OCI-LY7 (cell line): ENCODE measurements at regions not wholly inside any gene's neighbourhood (a gene's known extent, or its start where the extent isn't known, plus 50 kb on each side); places are given as distances from the start of the nearest gene placed in this dataset. TPM values are rescaled to one million over a fixed set of nuclear protein-coding genes. Genes with fewer than 3 reads are reported as not detected.

Source experiments
- microRNA-seq: library from miRNA; unstranded; fragments of <30 nt; microRNA quantifications from one replicate; pipeline ENCODE4 v1.2.0, GENCODE V29; 2022; ENCODE audit warnings: borderline replicate concordance
- small RNA-seq: library from RNA; depleted of rRNA; stranded (forward); fragments of <200 nt; gene quantifications from one replicate; pipeline ENCODE3, GENCODE V24; 2014

Small RNAs in the stretch of these regions (microRNA-seq; reads per million reads assigned to microRNA genes)
- gene MIR3668 = not detected
- gene MIR4465 = not detected

Small RNAs in the stretch of these regions (small RNA-seq; reads per million reads assigned to genes)
- gene AL357080.1 (not detected), gene MIR3668 (not detected), gene MIR4465 (not detected), gene RN7SKP106 (not detected), gene RNA5SP220 (not detected)
